K562 (cell line): ENCODE measurements at regions not wholly inside any gene's neighbourhood (a gene's known extent, or its start where the extent isn't known, plus 50 kb on each side); places are given as distances from the start of the nearest gene placed in this dataset.

Source experiments
- ATAC-seq: fragments of 200-7000 bp; cut with Tn5 transposase; 3 replicates; pipeline ENCODE4 v1.9.1; 2020; ENCODE audit warnings: moderate library complexity
- BruUV-seq: library from RNA; stranded (reverse); fragments of 400-500 nt; replicated peaks from 2 replicates; lab custom pipeline; 2021; lab: Mats Ljungman, UMichigan
- CTCF ChIA-PET: fragments of 300-600 bp; formaldehyde crosslinking; extraction: SDS; loops from one replicate; lab custom pipeline; 2021; ENCODE audit warnings: low intra/inter-chr PET ratio; lab: Yijun Ruan, JAX
- POLR2A ChIA-PET: fragments of 300-600, 350-650 bp; sonication (Branson Sonifier 250); formaldehyde crosslinking; extraction: SDS; loops from one replicate; lab custom pipeline; 2021; ENCODE audit warnings: antibody characterized with exemption, inconsistent platforms; lab: Yijun Ruan, JAX
- DNase-seq, 4 experiments: peaks; one replicate each; pipeline versions ENCODE4 v3.0.0 to v3.0.0-alpha.2; 2011 to 2018; ENCODE audit warnings: low spot score in 3 of 4, mixed read lengths in 3 of 4; ENCODE audit errors: extremely low read depth in 1 of 4
- FAIRE-seq: peaks from 2 replicates; lab custom pipeline; 2011; peaks lifted over from hg19 to GRCh38; lab: Jason Lieb, UNC
- H2AFZ ChIP-seq: 2 replicates; pipeline ENCODE4 v1.6.0; 2011; ENCODE audit warnings: low read depth, low read length, control low read depth, inconsistent platforms
- H3K27ac ChIP-seq: fragments of 200-600 bp; 3 replicates; pipeline ENCODE4 v1.8.0; 2011; ENCODE audit warnings: low read depth, mild to moderate bottlenecking, control low read depth, inconsistent platforms, low read length, moderate library complexity, mixed read lengths; ENCODE audit errors: extremely low read depth
- H3K27me3 ChIP-seq, 2 experiments: fragments of 300-600 bp in 1 of 2; 2 replicates in 1 of 2; 3 replicates in 1 of 2; pipeline versions ENCODE4 v1.6.0 to v1.8.0; 2011; ENCODE audit warnings: inconsistent platforms in 2 of 2, low read length in 2 of 2, mild to moderate bottlenecking in 1 of 2, mixed read lengths in 1 of 2, moderate library complexity in 1 of 2; ENCODE audit not compliant: control insufficient read depth in 2 of 2, insufficient read depth in 2 of 2
- H3K36me3 ChIP-seq: fragments of 300-600 bp; 3 replicates; pipeline ENCODE4 v1.8.0; 2011; ENCODE audit warnings: mild to moderate bottlenecking, low read length, inconsistent platforms; ENCODE audit not compliant: control insufficient read depth, insufficient read depth
- H3K4me1 ChIP-seq, 2 experiments: fragments of 200-600 bp in 1 of 2; replicated peaks in 1 of 2; 2 replicates in 1 of 2; 3 replicates in 1 of 2; pipeline versions ENCODE4 v1.5.1 to v1.8.0; 2011; ENCODE audit warnings: inconsistent platforms in 2 of 2, low read length in 2 of 2, mild to moderate bottlenecking in 1 of 2, mixed read lengths in 1 of 2, moderate library complexity in 1 of 2; ENCODE audit not compliant: control insufficient read depth in 2 of 2, insufficient read depth in 2 of 2
- H3K4me2 ChIP-seq: 2 replicates; pipeline ENCODE4 v1.6.1; 2011; ENCODE audit warnings: low read length, control low read depth, inconsistent platforms, mixed read lengths; ENCODE audit not compliant: insufficient read depth
- H3K4me3 ChIP-seq: fragments of 200-600 bp; sonication (generic), shearing (Covaris generic); 2 replicates; pipeline ENCODE4 v1.5.1; 2016; ENCODE audit warnings: control low read depth, inconsistent platforms
- H3K79me2 ChIP-seq: fragments of 200-600 bp; 3 replicates; pipeline ENCODE4 v1.8.0; 2011; ENCODE audit warnings: low read length, inconsistent platforms; ENCODE audit not compliant: control insufficient read depth, insufficient read depth
- H3K9ac ChIP-seq, 2 experiments: 2 replicates each; pipeline versions ENCODE4 v1.6.0 to v1.6.1; 2011; ENCODE audit warnings: low read depth in 2 of 2, low read length in 2 of 2, control low read depth in 1 of 2, inconsistent platforms in 1 of 2, mild to moderate bottlenecking in 1 of 2, mixed read lengths in 1 of 2; ENCODE audit not compliant: insufficient read depth in 1 of 2
- H3K9me1 ChIP-seq: one replicate; pipeline ENCODE4 v1.6.0; 2011; ENCODE audit warnings: inconsistent platforms, mild to moderate bottlenecking, low read length, moderate library complexity; ENCODE audit not compliant: control insufficient read depth, insufficient read depth
- H3K9me3 ChIP-seq: replicated peaks from 2 replicates; pipeline ENCODE4 v1.5.1; 2011; ENCODE audit warnings: low read depth, low read length, inconsistent platforms; ENCODE audit not compliant: control insufficient read depth, insufficient read depth
- H4K20me1 ChIP-seq: replicated peaks from 2 replicates; pipeline ENCODE4 v1.6.1; 2011; ENCODE audit warnings: low read length, inconsistent platforms, mixed read lengths; ENCODE audit not compliant: control insufficient read depth, insufficient read depth
- ATF1 ChIP-seq, 2 experiments: fragments of 450-650 bp in 1 of 2; IDR thresholded peaks; 2 replicates each; pipeline ENCODE4 v1.6.1; 2016; ENCODE audit warnings: missing compliant biosample characterization in 1 of 2, missing genetic modification characterization in 1 of 2
- CEBPG ChIP-seq, 3 experiments: fragments of 200-800 bp in 1 of 3; sonication (Bioruptor generic) in 1 of 3; sonication (generic) in 1 of 3; formaldehyde crosslinking in 1 of 3; IDR thresholded peaks in 2 of 3; conservative IDR thresholded peaks in 1 of 3; 2 replicates each; pipeline versions ENCODE4 v1.6.1 to v1.8.0; 2016 to 2022; ENCODE audit warnings: missing compliant biosample characterization in 2 of 3, missing genetic modification characterization in 2 of 3, mild to moderate bottlenecking in 1 of 3, missing genetic modification reagents in 1 of 3
- ELF1 ChIP-seq: fragments of 200-800 bp; sonication (Bioruptor generic); IDR thresholded peaks from 2 replicates; pipeline ENCODE4 v1.6.1; 2016; ENCODE audit warnings: missing genetic modification characterization, missing compliant biosample characterization
- HDAC2 ChIP-seq: fragments of 450-650 bp; IDR thresholded peaks from 2 replicates; pipeline ENCODE4 v1.6.1; 2016; ENCODE audit warnings: mild to moderate bottlenecking
- MTA2 ChIP-seq: fragments of 450-650 bp; IDR thresholded peaks from 2 replicates; pipeline ENCODE4 v1.6.1; 2016; ENCODE audit warnings: low read depth
- NEUROD1 ChIP-seq: fragments of 150-350 bp; IDR thresholded peaks from 2 replicates; pipeline ENCODE4 v1.6.1; 2014; ENCODE audit warnings: borderline replicate concordance, low read length, low read depth; ENCODE audit not compliant: partially characterized antibody
- NUFIP1 ChIP-seq: fragments of 450-650 bp; IDR thresholded peaks from 2 replicates; pipeline ENCODE4 v1.6.1; 2018; ENCODE audit not compliant: partially characterized antibody
- SIN3B ChIP-seq: fragments of 450-650 bp; IDR thresholded peaks from 2 replicates; pipeline ENCODE4 v1.6.1; 2017; ENCODE audit warnings: low read depth, mild to moderate bottlenecking, moderate library complexity
- TFAM ChIP-seq: fragments of 250-450 bp; sonication (Bioruptor Pico); conservative IDR thresholded peaks from 2 replicates; pipeline ENCODE4 v1.5.0; 2021; ENCODE audit warnings: mild to moderate bottlenecking, moderate library complexity
- XRCC5 ChIP-seq: fragments of 200-400 bp; formaldehyde crosslinking; IDR thresholded peaks from 2 replicates; pipeline ENCODE4 v1.6.1; 2017; ENCODE audit warnings: low read depth, mild to moderate bottlenecking, low read length
- ZNF239 ChIP-seq: fragments of 250-450 bp; sonication (Bioruptor Pico); IDR thresholded peaks from 2 replicates; pipeline ENCODE4 v1.4.0; 2020; ENCODE audit warnings: mild to moderate bottlenecking
- WGBS: fragments of 100-300 bp; shearing (Covaris generic); methylation state at CpG from one replicate; pipeline ENCODE4 v1.1.6; 2016; ENCODE audit warnings: low coverage, mixed read lengths; ENCODE audit not compliant: insufficient coverage; ENCODE audit errors: missing lambda C conversion rate; 5-methylcytosine and 5-hydroxymethylcytosine counted together
- in situ Hi-C: fragments of 300-500 bp; cut with MboI; formaldehyde crosslinking; loops from 4 replicates; pipeline ENCODE4 v1.15.0; 2018; ENCODE audit warnings: inconsistent platforms, mixed read lengths
- intact Hi-C: fragments of 100-400 bp; cut with micrococcal nuclease; formaldehyde crosslinking; loops from 2 replicates; pipeline ENCODE4 v1.14.2; 2022
- TF ChIP-seq, protein P1 (sequence below): IDR thresholded peaks from 2 replicates; pipeline ENCODE4 v1.6.1; 2016; ENCODE audit warnings: missing genetic modification characterization, missing compliant biosample characterization
- TF ChIP-seq, protein P2 (sequence below): fragments of 450-650 bp; IDR thresholded peaks from 2 replicates; pipeline ENCODE4 v1.6.1; 2016
- TF ChIP-seq, protein P3 (sequence below): fragments of 250-450 bp; sonication (Bioruptor Pico); IDR thresholded peaks from 2 replicates; pipeline ENCODE4 v1.4.0; 2020

DNA sequence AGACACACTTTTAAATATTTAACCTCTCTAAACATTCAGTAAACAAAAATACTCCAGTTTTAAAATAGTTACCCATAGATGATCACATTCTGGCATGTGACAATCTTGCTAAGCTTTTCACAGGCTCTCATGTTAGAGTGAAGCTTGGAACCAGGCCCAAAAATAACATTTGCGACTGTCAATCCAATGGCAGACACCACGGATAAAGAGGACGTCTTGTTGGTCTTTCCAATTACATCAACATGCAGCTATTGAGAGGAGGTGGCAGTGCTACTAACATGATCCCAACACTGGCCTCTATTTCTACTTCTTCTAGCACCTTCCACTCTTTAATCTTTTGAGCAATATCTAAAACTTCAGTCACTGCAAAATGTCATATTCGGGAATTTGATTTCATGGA lies 970.8 kb upstream of the TENM3 start (continued):
- TF ChIP-seq, protein P1, sequence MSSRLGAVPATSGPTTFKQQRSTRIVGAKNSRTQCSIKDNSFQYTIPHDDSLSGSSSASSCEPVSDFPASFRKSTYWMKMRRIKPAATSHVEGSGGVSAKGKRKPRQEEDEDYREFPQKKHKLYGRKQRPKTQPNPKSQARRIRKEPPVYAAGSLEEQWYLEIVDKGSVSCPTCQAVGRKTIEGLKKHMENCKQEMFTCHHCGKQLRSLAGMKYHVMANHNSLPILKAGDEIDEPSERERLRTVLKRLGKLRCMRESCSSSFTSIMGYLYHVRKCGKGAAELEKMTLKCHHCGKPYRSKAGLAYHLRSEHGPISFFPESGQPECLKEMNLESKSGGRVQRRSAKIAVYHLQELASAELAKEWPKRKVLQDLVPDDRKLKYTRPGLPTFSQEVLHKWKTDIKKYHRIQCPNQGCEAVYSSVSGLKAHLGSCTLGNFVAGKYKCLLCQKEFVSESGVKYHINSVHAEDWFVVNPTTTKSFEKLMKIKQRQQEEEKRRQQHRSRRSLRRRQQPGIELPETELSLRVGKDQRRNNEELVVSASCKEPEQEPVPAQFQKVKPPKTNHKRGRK (tag) = no peak

DNA sequence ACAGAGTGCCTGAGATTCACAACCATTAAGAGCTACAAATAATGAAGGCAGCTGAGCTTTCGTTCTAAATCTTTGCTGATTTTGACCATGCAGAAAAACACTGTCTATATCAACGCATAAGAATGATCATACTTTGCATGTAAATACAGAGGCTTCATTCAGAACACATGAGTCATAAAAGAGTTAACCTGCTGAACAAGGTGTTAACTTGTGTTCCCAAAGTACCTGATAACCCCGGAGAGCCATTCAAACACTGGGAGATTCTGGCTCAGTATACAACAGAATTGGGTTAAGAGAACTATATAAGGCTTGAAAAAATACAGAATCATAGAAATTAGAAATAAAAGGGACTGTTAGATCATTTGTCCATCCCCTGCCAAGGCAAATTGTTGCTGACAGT lies 964.3 kb upstream of the TENM3 start:
- ATAC-seq (no peak), DNase-seq (no peak), FAIRE-seq (no peak)
- Histone ChIP-seq H3K27ac (no peak overlapping the region), H2AFZ (no peak overlapping the region), H3K4me1 (no peaks in the 10 kb centered on the region), H3K4me3 (no peak overlapping the region), H3K4me2 (no peak overlapping the region), H3K36me3 (no peaks in the 10 kb centered on the region), H3K9ac (no peak overlapping the region), H3K79me2 (no peaks in the 10 kb centered on the region), H3K9me1 (no peaks in the 10 kb centered on the region), H3K9me3 (no peaks in the 10 kb centered on the region), H4K20me1 (no peaks in the 10 kb centered on the region), H3K27me3 (no peaks in the 10 kb centered on the region)
- in situ Hi-C loops (no loop called here), intact Hi-C loops (no loop called here)
- POLR2A ChIA-PET = no interaction called here
- no TSS peak for BruUV-seq
- CTCF ChIA-PET = no interaction called here
- 0% methylated on average over 3 of the region's 3 CpGs for WGBS
- no peak for TF ChIP-seq ZNF239
- no peak for TF ChIP-seq NUFIP1
- no peak for TF ChIP-seq ELF1 (tag)
- TF ChIP-seq, protein P2, sequence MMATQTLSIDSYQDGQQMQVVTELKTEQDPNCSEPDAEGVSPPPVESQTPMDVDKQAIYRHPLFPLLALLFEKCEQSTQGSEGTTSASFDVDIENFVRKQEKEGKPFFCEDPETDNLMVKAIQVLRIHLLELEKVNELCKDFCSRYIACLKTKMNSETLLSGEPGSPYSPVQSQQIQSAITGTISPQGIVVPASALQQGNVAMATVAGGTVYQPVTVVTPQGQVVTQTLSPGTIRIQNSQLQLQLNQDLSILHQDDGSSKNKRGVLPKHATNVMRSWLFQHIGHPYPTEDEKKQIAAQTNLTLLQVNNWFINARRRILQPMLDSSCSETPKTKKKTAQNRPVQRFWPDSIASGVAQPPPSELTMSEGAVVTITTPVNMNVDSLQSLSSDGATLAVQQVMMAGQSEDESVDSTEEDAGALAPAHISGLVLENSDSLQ = no peak
- no peak for TF ChIP-seq NEUROD1
- no peak for TF ChIP-seq TFAM (CRISPR knock-in tag)
- TF ChIP-seq ATF1 (CRISPR knock-in tag; IDR thresholded peaks at IDR 0.05) = no peak
- no peak for TF ChIP-seq ATF1 (tag; IDR thresholded peaks at IDR 0.05)
- TF ChIP-seq CEBPG (CRISPR knock-in tag; IDR thresholded peaks at IDR 0.05) = no peak
- TF ChIP-seq CEBPG (tag; conservative IDR thresholded peaks at IDR 0.05 in 1 of 2, IDR thresholded peaks at IDR 0.05 in 1 of 2) = no peak
- no peak for TF ChIP-seq HDAC2
- TF ChIP-seq MTA2 = no peak
- TF ChIP-seq, protein P3, sequence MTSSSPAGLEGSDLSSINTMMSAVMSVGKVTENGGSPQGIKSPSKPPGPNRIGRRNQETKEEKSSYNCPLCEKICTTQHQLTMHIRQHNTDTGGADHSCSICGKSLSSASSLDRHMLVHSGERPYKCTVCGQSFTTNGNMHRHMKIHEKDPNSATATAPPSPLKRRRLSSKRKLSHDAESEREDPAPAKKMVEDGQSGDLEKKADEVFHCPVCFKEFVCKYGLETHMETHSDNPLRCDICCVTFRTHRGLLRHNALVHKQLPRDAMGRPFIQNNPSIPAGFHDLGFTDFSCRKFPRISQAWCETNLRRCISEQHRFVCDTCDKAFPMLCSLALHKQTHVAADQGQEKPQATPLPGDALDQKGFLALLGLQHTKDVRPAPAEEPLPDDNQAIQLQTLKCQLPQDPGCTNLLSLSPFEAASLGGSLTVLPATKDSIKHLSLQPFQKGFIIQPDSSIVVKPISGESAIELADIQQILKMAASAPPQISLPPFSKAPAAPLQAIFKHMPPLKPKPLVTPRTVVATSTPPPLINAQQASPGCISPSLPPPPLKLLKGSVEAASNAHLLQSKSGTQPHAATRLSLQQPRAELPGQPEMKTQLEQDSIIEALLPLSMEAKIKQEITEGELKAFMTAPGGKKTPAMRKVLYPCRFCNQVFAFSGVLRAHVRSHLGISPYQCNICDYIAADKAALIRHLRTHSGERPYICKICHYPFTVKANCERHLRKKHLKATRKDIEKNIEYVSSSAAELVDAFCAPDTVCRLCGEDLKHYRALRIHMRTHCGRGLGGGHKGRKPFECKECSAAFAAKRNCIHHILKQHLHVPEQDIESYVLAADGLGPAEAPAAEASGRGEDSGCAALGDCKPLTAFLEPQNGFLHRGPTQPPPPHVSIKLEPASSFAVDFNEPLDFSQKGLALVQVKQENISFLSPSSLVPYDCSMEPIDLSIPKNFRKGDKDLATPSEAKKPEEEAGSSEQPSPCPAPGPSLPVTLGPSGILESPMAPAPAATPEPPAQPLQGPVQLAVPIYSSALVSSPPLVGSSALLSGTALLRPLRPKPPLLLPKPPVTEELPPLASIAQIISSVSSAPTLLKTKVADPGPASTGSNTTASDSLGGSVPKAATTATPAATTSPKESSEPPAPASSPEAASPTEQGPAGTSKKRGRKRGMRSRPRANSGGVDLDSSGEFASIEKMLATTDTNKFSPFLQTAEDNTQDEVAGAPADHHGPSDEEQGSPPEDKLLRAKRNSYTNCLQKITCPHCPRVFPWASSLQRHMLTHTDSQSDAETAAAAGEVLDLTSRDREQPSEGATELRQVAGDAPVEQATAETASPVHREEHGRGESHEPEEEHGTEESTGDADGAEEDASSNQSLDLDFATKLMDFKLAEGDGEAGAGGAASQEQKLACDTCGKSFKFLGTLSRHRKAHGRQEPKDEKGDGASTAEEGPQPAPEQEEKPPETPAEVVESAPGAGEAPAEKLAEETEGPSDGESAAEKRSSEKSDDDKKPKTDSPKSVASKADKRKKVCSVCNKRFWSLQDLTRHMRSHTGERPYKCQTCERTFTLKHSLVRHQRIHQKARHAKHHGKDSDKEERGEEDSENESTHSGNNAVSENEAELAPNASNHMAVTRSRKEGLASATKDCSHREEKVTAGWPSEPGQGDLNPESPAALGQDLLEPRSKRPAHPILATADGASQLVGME (CRISPR knock-in tag) = no peak
- TF ChIP-seq XRCC5 = no peak
- TF ChIP-seq SIN3B = no peak
